PC-3 (cell line): ENCODE measurements at regions not wholly inside any gene's neighbourhood (a gene's known extent, or its start where the extent isn't known, plus 50 kb on each side); places are given as distances from the start of the nearest gene placed in this dataset.

Experiments used
- ATAC-seq: fragments of 200-7000 bp; cut with Tn5 transposase; 2 replicates; pipeline ENCODE4 v1.9.1; 2020; ENCODE audit warnings: mild to moderate bottlenecking, moderate library complexity
- BruUV-seq: library from RNA; stranded (reverse); fragments of 400-500 nt; replicated peaks from 2 replicates; lab custom pipeline; 2021; lab: Mats Ljungman, UMichigan
- CTCF ChIA-PET: fragments of 300-600 bp; sonication (Branson Sonifier 250); formaldehyde crosslinking; loops from one replicate; lab custom pipeline; 2022; ENCODE audit warnings: antibody characterized with exemption; lab: Charles Lee
- POLR2A ChIA-PET: fragments of 300-600 bp; sonication (Branson Sonifier 250); formaldehyde crosslinking; loops from one replicate; lab custom pipeline; 2022; ENCODE audit warnings: antibody characterized with exemption; ENCODE audit not compliant: unreplicated experiment; lab: Charles Lee
- DNase-seq: peaks from one replicate; pipeline ENCODE4 v3.0.0-alpha.2; 2015
- H2AFZ ChIP-seq: fragments of 300-600 bp; sonication (generic); 2 replicates; pipeline ENCODE4 v1.6.0; 2016; ENCODE audit warnings: antibody characterized with exemption, low read length
- H3F3A ChIP-seq: fragments of 300-600 bp; sonication (generic); one replicate; pipeline ENCODE4 v1.6.0; 2017; ENCODE audit warnings: antibody characterized with exemption, low read length, control low read depth, mild to moderate bottlenecking; ENCODE audit not compliant: unreplicated experiment
- H3K27ac ChIP-seq: fragments of 300-600 bp; sonication (generic); 2 replicates; pipeline ENCODE4 v1.5.1; 2016; ENCODE audit warnings: mild to moderate bottlenecking, low read length
- H3K27me3 ChIP-seq: fragments of 300-600 bp; sonication (generic); 2 replicates; pipeline ENCODE4 v1.6.1; 2016; ENCODE audit warnings: low read length, mixed read lengths
- H3K36me3 ChIP-seq: fragments of 300-600 bp; sonication (generic); 2 replicates; pipeline ENCODE4 v1.6.1; 2016; ENCODE audit warnings: low read depth, mixed run types, low read length, mixed read lengths
- H3K4me1 ChIP-seq: fragments of 300-600 bp; sonication (generic); 2 replicates; pipeline ENCODE4 v1.5.1; 2016; ENCODE audit warnings: low read length; ENCODE audit not compliant: insufficient read depth
- H3K4me2 ChIP-seq: fragments of 300-600 bp; sonication (generic); 2 replicates; pipeline ENCODE4 v1.6.0; 2016; ENCODE audit warnings: low read length
- H3K4me3 ChIP-seq: fragments of 300-600 bp; sonication (generic); 2 replicates; pipeline ENCODE4 v1.5.1; 2016; ENCODE audit warnings: mild to moderate bottlenecking, low read length, mixed read lengths
- H3K79me2 ChIP-seq: fragments of 300-600 bp; sonication (generic); 2 replicates; pipeline ENCODE4 v1.6.1; 2017; ENCODE audit warnings: low read length, mixed read lengths
- H3K9ac ChIP-seq: fragments of 300-600 bp; sonication (generic); 2 replicates; pipeline ENCODE4 v1.6.0; 2016; ENCODE audit warnings: mild to moderate bottlenecking, low read length
- H3K9me2 ChIP-seq: fragments of 300-600 bp; sonication (generic); replicated peaks from 2 replicates; pipeline ENCODE4 v1.6.1; 2016; ENCODE audit warnings: mixed run types, low read length, mixed read lengths
- H3K9me3 ChIP-seq: fragments of 300-600 bp; sonication (generic); 2 replicates; pipeline ENCODE4 v1.6.1; 2016; ENCODE audit warnings: low read length, mixed read lengths
- H4K20me1 ChIP-seq: fragments of 300-600 bp; sonication (generic); 2 replicates; pipeline ENCODE4 v1.6.1; 2016; ENCODE audit warnings: low read length, mixed read lengths
- EZH2 ChIP-seq: fragments of 300-600 bp; sonication (generic); IDR thresholded peaks from one replicate; pipeline ENCODE4 v1.6.1; 2017; ENCODE audit warnings: antibody characterized with exemption, mild to moderate bottlenecking, low read length; ENCODE audit not compliant: unreplicated experiment
- EZH2phosphoT487 ChIP-seq: fragments of 300-600 bp; sonication (generic); IDR thresholded peaks from 2 replicates; pipeline ENCODE4 v1.6.1; 2018; ENCODE audit warnings: mild to moderate bottlenecking, antibody characterized with exemption, low read length, borderline replicate concordance
- intact Hi-C: fragments of 100-400 bp; cut with micrococcal nuclease; formaldehyde crosslinking; loops from 2 replicates; pipeline ENCODE4 v1.9.0; 2023
- TF ChIP-seq, protein P1 (sequence below): fragments of 300-600 bp; sonication (generic); conservative IDR thresholded peaks from 2 replicates; pipeline ENCODE4 v1.5.1; 2017; ENCODE audit warnings: antibody characterized with exemption, low read depth, mild to moderate bottlenecking, low read length

DNA sequence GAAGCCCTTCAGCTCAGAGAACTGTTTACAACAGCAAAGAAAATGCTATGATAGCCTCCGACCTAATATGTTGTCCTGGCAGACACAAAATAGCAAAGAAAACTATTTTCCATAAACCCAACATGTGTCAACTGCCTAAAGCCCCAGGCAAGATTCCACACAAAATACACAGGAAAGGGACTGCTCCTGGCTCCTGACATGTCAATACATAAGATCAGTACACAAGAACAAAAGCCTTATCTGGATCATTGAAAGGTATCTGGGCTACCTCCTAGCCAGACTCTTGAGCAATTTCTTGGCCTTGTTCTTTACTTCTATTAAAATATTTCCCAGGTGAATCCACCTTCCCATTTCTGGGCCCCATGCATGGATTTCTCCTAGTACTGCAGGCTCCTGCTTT is 242.3 kb upstream of the GRIP1 start:
- Histone ChIP-seq H3K27me3 (no peaks in the 10 kb centered on the region), H3K27ac (no peak overlapping the region), H3K9ac (no peak overlapping the region), H3K9me3 (no peaks in the 10 kb centered on the region), H3K4me3 (no peak overlapping the region), H3K36me3 (no peaks in the 10 kb centered on the region), H4K20me1 (no peaks in the 10 kb centered on the region), H3K4me2 (no peak overlapping the region), H2AFZ (no peak overlapping the region), H3F3A (no peaks in the 10 kb centered on the region), H3K79me2 (no peaks in the 10 kb centered on the region), H3K9me2 (no peaks in the 10 kb centered on the region), H3K4me1 (no peaks in the 10 kb centered on the region)
- no peak for ATAC-seq
- no peak for DNase-seq
- CTCF ChIA-PET: no interaction called here
- TF ChIP-seq, protein P1, sequence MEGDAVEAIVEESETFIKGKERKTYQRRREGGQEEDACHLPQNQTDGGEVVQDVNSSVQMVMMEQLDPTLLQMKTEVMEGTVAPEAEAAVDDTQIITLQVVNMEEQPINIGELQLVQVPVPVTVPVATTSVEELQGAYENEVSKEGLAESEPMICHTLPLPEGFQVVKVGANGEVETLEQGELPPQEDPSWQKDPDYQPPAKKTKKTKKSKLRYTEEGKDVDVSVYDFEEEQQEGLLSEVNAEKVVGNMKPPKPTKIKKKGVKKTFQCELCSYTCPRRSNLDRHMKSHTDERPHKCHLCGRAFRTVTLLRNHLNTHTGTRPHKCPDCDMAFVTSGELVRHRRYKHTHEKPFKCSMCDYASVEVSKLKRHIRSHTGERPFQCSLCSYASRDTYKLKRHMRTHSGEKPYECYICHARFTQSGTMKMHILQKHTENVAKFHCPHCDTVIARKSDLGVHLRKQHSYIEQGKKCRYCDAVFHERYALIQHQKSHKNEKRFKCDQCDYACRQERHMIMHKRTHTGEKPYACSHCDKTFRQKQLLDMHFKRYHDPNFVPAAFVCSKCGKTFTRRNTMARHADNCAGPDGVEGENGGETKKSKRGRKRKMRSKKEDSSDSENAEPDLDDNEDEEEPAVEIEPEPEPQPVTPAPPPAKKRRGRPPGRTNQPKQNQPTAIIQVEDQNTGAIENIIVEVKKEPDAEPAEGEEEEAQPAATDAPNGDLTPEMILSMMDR: no peak
- TF ChIP-seq EZH2 (no peak), EZH2phosphoT487 (no peak)
- no TSS peak for BruUV-seq
- intact Hi-C loops: no loop called here
- POLR2A ChIA-PET: no interaction called here

DNA sequence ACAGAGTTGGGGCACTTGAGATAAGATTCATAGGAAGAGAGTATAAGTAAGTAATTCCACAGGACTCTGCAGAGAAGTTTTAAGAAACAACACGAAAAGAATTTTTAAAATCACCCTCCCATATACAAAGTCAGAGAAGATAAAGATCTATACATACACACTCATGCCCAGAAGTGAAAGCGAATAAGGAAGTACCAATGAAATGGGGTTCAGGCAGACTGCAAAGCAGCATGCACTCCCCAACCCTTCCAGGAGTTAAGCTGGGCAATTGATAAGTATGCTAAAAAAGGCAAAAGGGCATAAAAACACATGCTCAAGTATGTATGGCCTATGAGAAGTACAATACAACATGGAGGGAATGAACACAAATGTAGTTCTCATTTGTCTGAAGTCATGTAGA is 246.2 kb upstream of the GRIP1 start:
- no peaks in the 10 kb centered on the region for H3K9me2 ChIP-seq
- no peaks in the 10 kb centered on the region for H3F3A ChIP-seq
- ChIA-PET CTCF (no interaction called here), POLR2A (no interaction called here)
- H3K27me3 ChIP-seq: no peaks in the 10 kb centered on the region
- H3K9ac ChIP-seq: no peak overlapping the region
- H3K4me2 ChIP-seq: no peak overlapping the region
- ATAC-seq: no peak
- DNase-seq: no peak
- no peaks in the 10 kb centered on the region for H3K9me3 ChIP-seq
- no peak for TF ChIP-seq EZH2phosphoT487
- TF ChIP-seq, protein P1: no peak
- no peak for TF ChIP-seq EZH2
- H2AFZ ChIP-seq: no peak overlapping the region
- H4K20me1 ChIP-seq: no peaks in the 10 kb centered on the region
- no peaks in the 10 kb centered on the region for H3K79me2 ChIP-seq
- no peak overlapping the region for H3K27ac ChIP-seq
- no peaks in the 10 kb centered on the region for H3K4me1 ChIP-seq
- no peaks in the 10 kb centered on the region for H3K36me3 ChIP-seq
- intact Hi-C loops: no loop called here
- no peak overlapping the region for H3K4me3 ChIP-seq
- no TSS peak for BruUV-seq

DNA sequence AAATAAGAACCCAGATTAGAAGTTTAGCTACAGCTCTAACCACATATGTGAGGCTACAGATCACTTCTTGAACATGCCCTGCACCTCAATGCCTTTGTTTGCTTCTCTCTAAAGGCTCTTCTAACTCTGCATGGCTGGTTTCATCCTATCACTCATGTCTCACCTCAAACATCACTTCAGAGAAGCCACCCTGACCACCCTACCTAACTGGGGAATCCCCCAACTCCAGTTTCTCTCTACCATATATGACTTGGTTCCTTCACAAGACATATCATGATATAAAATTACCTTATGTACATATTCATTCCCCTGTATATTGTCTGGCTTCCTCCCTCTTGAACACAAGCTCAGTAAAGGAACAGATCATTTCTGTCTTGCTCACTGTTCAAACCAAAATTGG is 250.2 kb upstream of the GRIP1 start:
- Histone ChIP-seq H4K20me1 (no peaks in the 10 kb centered on the region), H3K4me1 (no peaks in the 10 kb centered on the region), H3K27me3 (no peaks in the 10 kb centered on the region), H3K9me3 (no peaks in the 10 kb centered on the region), H2AFZ (no peak overlapping the region), H3K79me2 (no peaks in the 10 kb centered on the region), H3K9ac (no peak overlapping the region), H3K27ac (no peak overlapping the region), H3K4me2 (no peak overlapping the region), H3K4me3 (no peak overlapping the region), H3F3A (no peaks in the 10 kb centered on the region), H3K36me3 (no peaks in the 10 kb centered on the region), H3K9me2 (no peaks in the 10 kb centered on the region)
- ChIA-PET POLR2A (no interaction called here), CTCF (no interaction called here)
- BruUV-seq: no TSS peak
- ATAC-seq: no peak
- intact Hi-C loops: no loop called here
- no peak for DNase-seq
- TF ChIP-seq EZH2phosphoT487 (no peak), EZH2 (no peak)
- TF ChIP-seq, protein P1: no peak
